ENCODE measurements at regions not wholly inside any gene's neighbourhood (a gene's known extent, or its start where the extent isn't known, plus 50 kb on each side); places are given as distances from the start of the nearest gene placed in this dataset.

GRCh38 chr11:111099028-111099713 lies 146.4 kb upstream of the POU2AF2 start:
- ATAC-seq (replicated peaks) (no peak), DNase-seq (no peak)
- Mint-ChIP-seq H3K4me3 (no peak overlapping the region), H3K4me1 (ENCODE audit: low read depth in 2 of 2) (no peaks in the 10 kb centered on the region), H3K27ac (no peak overlapping the region), H3K36me3 (ENCODE audit: insufficient read depth) (no peaks in the 10 kb centered on the region), H3K9me3 (no peaks in the 10 kb centered on the region), H3K27me3 (peaks cover 20 to 32% of the 10 kb centered on the region in 2 donors)

DNA sequence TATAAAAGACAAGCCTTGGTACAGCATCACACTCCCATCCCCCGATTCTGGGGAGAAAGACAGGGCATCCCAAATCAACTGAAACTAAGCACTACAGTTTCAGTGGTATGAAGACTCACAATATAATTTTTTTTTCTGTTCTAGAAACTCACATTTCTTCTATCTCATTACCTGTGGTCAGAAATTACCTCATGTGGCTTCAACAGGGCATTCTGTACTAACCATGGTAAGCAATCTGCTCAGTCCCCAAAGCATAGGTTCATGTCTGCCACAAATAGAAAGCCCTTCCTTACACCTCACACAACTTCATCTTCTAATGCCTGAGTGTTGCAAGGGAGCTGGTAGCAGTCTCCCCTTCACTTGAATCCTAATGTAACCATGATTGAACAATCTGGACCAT lies 147.4 kb upstream of the POU2AF2 start:
- H3K27me3 Mint-ChIP-seq, result peaks cover 20 to 32% of the 10 kb centered on the region in 2 donors
- ATAC-seq (replicated peaks), result no peak
- no peaks in the 10 kb centered on the region for H3K36me3 Mint-ChIP-seq (ENCODE audit: insufficient read depth)
- no peak overlapping the region for H3K4me3 Mint-ChIP-seq
- DNase-seq, result no peak
- H3K27ac Mint-ChIP-seq, result no peak overlapping the region
- H3K4me1 Mint-ChIP-seq (ENCODE audit: low read depth in 2 of 2), result no peaks in the 10 kb centered on the region
- no peaks in the 10 kb centered on the region for H3K9me3 Mint-ChIP-seq

GRCh38 chr11:111097191-111097590 lies 148.3 kb upstream of the POU2AF2 start:
- ATAC-seq (replicated peaks), result no peak
- Mint-ChIP-seq H3K27ac (no peak overlapping the region), H3K9me3 (no peaks in the 10 kb centered on the region)

GRCh38 chr11:111095327-111095726 lies 150.2 kb upstream of the POU2AF2 start:
- Mint-ChIP-seq H3K4me1 (ENCODE audit: low read depth in 2 of 2) (no peaks in the 10 kb centered on the region), H3K4me3 (no peak overlapping the region), H3K36me3 (ENCODE audit: insufficient read depth) (no peaks in the 10 kb centered on the region), H3K27ac (no peak overlapping the region), H3K27me3 (peaks cover 25 to 38% of the 10 kb centered on the region in 2 donors), H3K9me3 (no peaks in the 10 kb centered on the region)
- DNase-seq (no peak), ATAC-seq (replicated peaks) (no peak)

More at GRCh38 chr11:111097191-111097590, 148.3 kb upstream of the POU2AF2 start:
- Mint-ChIP-seq H3K4me1 (ENCODE audit: low read depth in 2 of 2) (no peaks in the 10 kb centered on the region), H3K27me3 (peaks cover 26 to 40% of the 10 kb centered on the region in 2 donors), H3K4me3 (no peak overlapping the region), H3K36me3 (ENCODE audit: insufficient read depth) (no peaks in the 10 kb centered on the region)
- DNase-seq, result no peak

DNA sequence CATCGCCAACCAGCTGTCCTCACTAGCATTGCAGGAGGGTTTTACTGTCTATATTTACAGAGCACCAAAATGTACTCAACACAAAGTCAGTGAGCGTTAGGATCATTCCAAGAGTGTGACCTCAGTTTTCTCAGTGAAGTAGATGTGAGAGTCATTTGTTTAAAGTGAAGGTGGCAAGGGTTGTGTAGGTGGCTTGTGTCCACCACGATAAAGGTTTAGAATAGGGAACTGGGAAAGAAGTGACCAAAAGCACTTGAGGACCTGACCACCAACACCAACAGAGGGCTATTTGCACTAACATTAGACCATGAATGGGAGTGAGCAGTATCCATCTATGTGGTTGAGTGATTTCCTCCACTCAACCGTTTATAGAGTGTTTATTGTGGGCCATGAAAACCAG lies 152.5 kb upstream of the POU2AF2 start:
- Mint-ChIP-seq H3K27me3 (peaks cover 27 to 51% of the 10 kb centered on the region in 2 donors), H3K27ac (no peak overlapping the region), H3K4me3 (no peak overlapping the region), H3K9me3 (no peaks in the 10 kb centered on the region), H3K36me3 (ENCODE audit: insufficient read depth) (no peaks in the 10 kb centered on the region), H3K4me1 (ENCODE audit: low read depth in 2 of 2) (no peaks in the 10 kb centered on the region)
- ATAC-seq (replicated peaks) (no peak), DNase-seq (no peak)

- no peaks in the 10 kb centered on the region for H3K36me3 Mint-ChIP-seq (ENCODE audit: insufficient read depth)
- no peak overlapping the region for H3K4me3 Mint-ChIP-seq
- no peaks in the 10 kb centered on the region for H3K9me3 Mint-ChIP-seq
- DNase-seq (no peak), ATAC-seq (replicated peaks) (no peak)
- no peak overlapping the region for H3K27ac Mint-ChIP-seq
- peaks cover 16 to 40% of the 10 kb centered on the region in 2 donors for H3K27me3 Mint-ChIP-seq
- H3K4me1 Mint-ChIP-seq (ENCODE audit: low read depth in 2 of 2), result no peaks in the 10 kb centered on the region
These were observed 154.1 kb upstream of the POU2AF2 start for GRCh38 chr11:111091321-111091938.

DNA sequence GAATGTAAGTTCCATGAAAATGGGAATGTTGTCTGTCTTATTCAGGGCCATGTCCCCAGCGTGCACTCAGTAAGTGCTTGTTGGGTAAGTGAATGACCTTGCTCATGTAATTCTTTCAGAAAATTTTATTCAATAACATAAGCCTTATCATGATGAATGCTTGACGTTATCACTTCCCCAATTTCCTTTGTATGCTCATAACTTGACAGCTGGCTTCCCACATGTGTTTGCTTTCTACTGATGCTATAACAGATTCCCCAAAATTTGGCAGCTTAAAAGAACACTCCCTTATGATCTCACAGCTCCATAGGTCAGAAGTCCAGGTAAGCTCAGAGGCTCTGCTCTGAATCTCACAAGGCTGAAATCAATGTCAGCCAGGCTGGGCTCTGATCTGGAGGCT lies 155.8 kb upstream of the POU2AF2 start:
- peaks cover 22 to 32% of the 10 kb centered on the region in 2 donors for H3K27me3 Mint-ChIP-seq
- no peak overlapping the region for H3K27ac Mint-ChIP-seq
- no peak for ATAC-seq (replicated peaks)
- H3K36me3 Mint-ChIP-seq (ENCODE audit: insufficient read depth), result no peaks in the 10 kb centered on the region
- H3K4me1 Mint-ChIP-seq (ENCODE audit: low read depth in 2 of 2), result no peaks in the 10 kb centered on the region
- no peaks in the 10 kb centered on the region for H3K9me3 Mint-ChIP-seq
- H3K4me3 Mint-ChIP-seq, result no peak overlapping the region
- DNase-seq, result no peak

GRCh38 chr11:111088847-111089355 lies 156.6 kb upstream of the POU2AF2 start:
- Mint-ChIP-seq H3K27me3 (peaks cover 22 to 32% of the 10 kb centered on the region in 2 donors), H3K4me1 (ENCODE audit: low read depth in 2 of 2) (no peaks in the 10 kb centered on the region), H3K36me3 (ENCODE audit: insufficient read depth) (no peaks in the 10 kb centered on the region), H3K4me3 (no peak overlapping the region), H3K9me3 (no peaks in the 10 kb centered on the region), H3K27ac (no peak overlapping the region)
- no peak for DNase-seq
- ATAC-seq (replicated peaks), result no peak

GRCh38 chr11:111086058-111086457 lies 159.5 kb upstream of the POU2AF2 start:
- peaks cover 27 to 32% of the 10 kb centered on the region in 2 donors for H3K27me3 Mint-ChIP-seq
- no peak overlapping the region for H3K4me3 Mint-ChIP-seq
- no peaks in the 10 kb centered on the region for H3K4me1 Mint-ChIP-seq (ENCODE audit: low read depth in 2 of 2)
- no peak overlapping the region for H3K27ac Mint-ChIP-seq
- no peaks in the 10 kb centered on the region for H3K36me3 Mint-ChIP-seq (ENCODE audit: insufficient read depth)
- ATAC-seq (replicated peaks) (no peak), DNase-seq (no peak)
- H3K9me3 Mint-ChIP-seq, result no peaks in the 10 kb centered on the region

GRCh38 chr11:111082664-111083063 lies 162.9 kb upstream of the POU2AF2 start:
- Mint-ChIP-seq H3K4me3 (no peak overlapping the region), H3K4me1 (ENCODE audit: low read depth in 2 of 2) (no peaks in the 10 kb centered on the region), H3K36me3 (ENCODE audit: insufficient read depth) (no peaks in the 10 kb centered on the region), H3K27me3 (peaks cover 8 to 19% of the 10 kb centered on the region in 2 donors), H3K27ac (no peak overlapping the region), H3K9me3 (no peaks in the 10 kb centered on the region)
- ATAC-seq (replicated peaks) (no peak), DNase-seq (no peak)

GRCh38 chr11:111081021-111081511 lies 164.5 kb upstream of the POU2AF2 start:
- no peaks in the 10 kb centered on the region for H3K9me3 Mint-ChIP-seq
- no peaks in the 10 kb centered on the region for H3K36me3 Mint-ChIP-seq (ENCODE audit: insufficient read depth)
- DNase-seq (no peak), ATAC-seq (replicated peaks) (no peak)
- H3K27ac Mint-ChIP-seq, result no peak overlapping the region
- no peaks in the 10 kb centered on the region for H3K4me1 Mint-ChIP-seq (ENCODE audit: low read depth in 2 of 2)
- H3K4me3 Mint-ChIP-seq, result no peak overlapping the region
- peaks cover 8 to 19% of the 10 kb centered on the region in 2 donors for H3K27me3 Mint-ChIP-seq

- no peak overlapping the region for H3K27ac Mint-ChIP-seq
- H3K4me3 Mint-ChIP-seq, result no peak overlapping the region
- H3K36me3 Mint-ChIP-seq (ENCODE audit: insufficient read depth), result no peaks in the 10 kb centered on the region
- peaks cover 7 to 12% of the 10 kb centered on the region in 2 donors for H3K27me3 Mint-ChIP-seq
- no peak for ATAC-seq (replicated peaks)
- H3K9me3 Mint-ChIP-seq, result no peaks in the 10 kb centered on the region
- no peaks in the 10 kb centered on the region for H3K4me1 Mint-ChIP-seq (ENCODE audit: low read depth in 2 of 2)
- no peak for DNase-seq
These were observed 167.8 kb upstream of the POU2AF2 start for GRCh38 chr11:111077530-111078322.

DNA sequence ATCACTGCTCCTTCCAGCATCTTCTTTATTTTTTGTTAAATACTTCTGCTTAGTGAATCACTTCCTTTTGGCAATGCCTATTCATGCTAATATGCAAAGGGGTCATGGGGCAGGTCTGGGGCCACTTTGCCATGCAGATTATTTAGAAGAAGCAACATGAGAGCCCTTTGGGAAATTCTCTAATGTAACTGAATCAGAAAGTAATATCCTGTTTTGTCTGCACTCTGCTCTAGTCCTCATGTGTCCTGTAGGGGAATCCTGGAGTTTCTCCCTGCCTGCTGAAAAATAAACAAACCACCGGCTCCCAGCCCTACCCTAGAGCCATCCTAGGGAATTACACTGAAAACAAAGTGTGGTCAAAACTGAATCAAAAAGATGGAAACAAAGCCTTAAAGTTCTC lies 176.5 kb upstream of the POU2AF2 start:
- Mint-ChIP-seq H3K36me3 (ENCODE audit: insufficient read depth) (no peaks in the 10 kb centered on the region), H3K27me3 (no peaks in the 10 kb centered on the region), H3K9me3 (no peaks in the 10 kb centered on the region), H3K27ac (no peak overlapping the region), H3K4me3 (no peak overlapping the region), H3K4me1 (ENCODE audit: low read depth in 2 of 2) (no peaks in the 10 kb centered on the region)
- ATAC-seq (replicated peaks), result no peak
- no peak for DNase-seq
